Middle frontal gyrus (tissue), 1 donor: ENCODE measurements at regions not wholly inside any gene's neighbourhood (a gene's known extent, or its start where the extent isn't known, plus 50 kb on each side); places are given as distances from the start of the nearest gene placed in this dataset.
"Not testable (repeated sequence)": the region's sequence is repeated elsewhere in the genome, so short reads cannot be mapped to it uniquely, and the experiment has no call there.

Experiments
- DNase-seq: peaks from one replicate; pipeline ENCODE4 v3.0.0-alpha.2; 2015; ENCODE audit warnings: low spot score; ENCODE audit errors: extremely low spot score

- DNase-seq = not testable (repeated sequence)
Measured at GRCh38 chr17:22044706-22045246, 352.5 kb downstream of the KCNJ18 start.

- not testable (repeated sequence) for DNase-seq
Measured at GRCh38 chr17:22047521-22047920, 355.2 kb downstream of the KCNJ18 start.

DNA sequence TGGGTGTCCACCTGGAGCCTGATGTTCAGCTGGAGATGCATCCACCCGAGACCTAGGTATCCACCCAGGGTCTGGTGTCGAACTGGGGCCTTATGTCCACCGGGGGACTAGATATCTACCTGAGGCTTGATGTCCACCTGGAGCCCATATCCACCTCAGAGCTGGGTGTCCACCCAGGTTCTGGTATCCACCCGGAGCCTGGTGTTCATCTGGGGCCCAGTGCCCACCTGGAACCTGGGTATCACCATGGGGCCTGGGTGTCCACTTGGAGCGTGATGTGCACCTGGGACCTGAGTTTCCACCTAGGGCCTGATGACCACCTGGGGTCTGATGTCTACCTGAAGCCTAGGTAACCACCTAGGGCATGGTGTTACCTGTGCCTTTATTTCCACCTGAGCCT, 355.9 kb downstream of the KCNJ18 start:
- DNase-seq = not testable (repeated sequence)

DNA sequence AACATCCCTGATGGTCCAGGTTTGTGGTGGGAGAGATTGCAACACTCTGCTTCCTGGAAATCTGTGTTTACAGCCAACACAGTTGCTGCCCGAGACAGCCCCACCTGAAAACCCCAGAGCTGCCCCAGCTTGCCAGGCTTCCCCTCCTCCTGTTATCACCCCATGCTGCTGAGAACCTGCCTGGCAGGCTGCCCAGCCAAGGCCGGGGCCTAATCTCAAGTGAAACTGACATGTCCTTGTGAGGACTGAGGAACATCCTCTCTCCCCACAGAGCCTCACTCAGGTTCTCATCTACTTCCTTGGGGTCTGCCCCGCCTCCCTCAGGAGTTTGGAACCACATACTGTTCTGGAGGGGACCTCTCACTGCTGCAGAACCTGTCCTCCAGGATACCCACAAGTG, 358.4 kb downstream of the KCNJ18 start:
- not testable (repeated sequence) for DNase-seq

- not testable (repeated sequence) for DNase-seq
Measured at GRCh38 chr17:22052715-22053114, 360.4 kb downstream of the KCNJ18 start.

GRCh38 chr17:22056566-22056965, 364.2 kb downstream of the KCNJ18 start:
- DNase-seq = not testable (repeated sequence)

DNA sequence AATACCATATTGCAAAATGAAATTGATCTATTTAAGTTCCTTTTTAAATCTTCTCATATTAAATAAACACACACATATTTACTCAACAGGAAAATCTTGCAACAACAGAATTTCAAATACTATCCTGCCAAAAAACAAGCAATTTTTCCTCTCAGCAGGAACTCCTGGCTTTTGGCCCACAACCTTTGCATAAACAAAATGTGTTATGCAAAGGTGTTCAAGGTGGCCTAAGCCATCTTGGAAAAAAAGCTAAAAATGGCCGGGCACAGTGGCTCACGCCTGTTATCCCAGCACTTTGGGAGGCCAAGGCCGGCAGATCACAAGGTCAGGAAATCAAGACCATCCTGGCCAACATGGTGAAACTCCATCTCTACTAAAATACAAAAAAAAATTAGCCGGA, 383.6 kb downstream of the KCNJ18 start:
- not testable (repeated sequence) for DNase-seq

GRCh38 chr17:22088589-22088988, 396.3 kb downstream of the KCNJ18 start:
- not testable (repeated sequence) for DNase-seq

DNA sequence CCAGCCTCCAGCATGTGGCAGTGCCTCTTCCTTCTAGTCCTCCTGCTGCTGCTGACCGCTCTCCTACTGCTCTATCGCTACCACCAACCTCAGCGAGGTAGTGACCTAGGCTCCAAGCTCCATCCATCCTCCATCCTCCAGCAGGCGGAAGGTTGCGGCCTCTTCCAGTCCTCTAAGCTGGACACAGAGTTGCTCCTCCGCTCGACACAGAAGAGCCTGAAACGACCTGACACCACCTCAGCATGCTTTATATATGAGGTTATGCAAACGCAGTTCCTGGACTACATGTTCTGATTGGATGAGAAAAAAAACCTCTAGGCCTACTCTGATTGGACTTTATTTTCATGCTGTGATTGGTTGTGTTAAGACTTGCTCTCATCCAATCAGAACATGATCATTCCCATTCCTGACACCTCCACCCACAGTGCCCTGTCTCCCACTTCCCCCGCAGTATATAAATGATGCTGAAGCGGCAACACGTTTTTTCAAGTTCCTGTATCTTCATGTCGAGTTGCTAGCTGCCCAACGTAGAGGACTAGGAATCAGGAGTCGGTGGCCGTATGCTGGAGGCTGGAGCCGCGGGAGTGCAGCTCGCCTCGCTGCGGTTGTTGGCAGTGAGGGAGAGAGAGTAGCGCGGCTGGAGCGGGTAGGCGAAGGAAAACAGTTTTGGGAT, 398.1 kb downstream of the KCNJ18 start:
- no peak for DNase-seq

- DNase-seq = not testable (repeated sequence)
Measured at GRCh38 chr17:22091041-22091679, 398.8 kb downstream of the KCNJ18 start.

DNA sequence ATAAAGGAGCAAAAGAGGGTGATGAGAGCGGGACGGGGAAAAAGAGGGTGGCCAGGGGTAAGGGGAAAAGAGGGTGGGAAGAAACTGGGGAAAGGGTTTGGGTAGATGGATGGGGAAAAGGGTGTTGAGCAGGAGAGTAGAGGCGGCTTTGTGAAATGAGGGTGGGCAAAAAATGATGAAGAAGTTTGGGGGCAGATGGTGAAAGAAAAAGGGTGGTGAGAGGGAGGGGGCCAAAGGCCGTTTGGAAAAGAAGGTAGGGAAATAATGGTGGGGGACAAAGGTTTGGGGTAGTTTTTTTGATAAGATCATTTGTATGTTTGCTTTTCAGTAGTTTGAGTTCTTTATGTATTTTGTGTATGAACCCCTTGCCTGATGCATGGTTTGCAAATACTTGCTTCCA, 399.5 kb downstream of the KCNJ18 start:
- DNase-seq = not testable (repeated sequence)

DNA sequence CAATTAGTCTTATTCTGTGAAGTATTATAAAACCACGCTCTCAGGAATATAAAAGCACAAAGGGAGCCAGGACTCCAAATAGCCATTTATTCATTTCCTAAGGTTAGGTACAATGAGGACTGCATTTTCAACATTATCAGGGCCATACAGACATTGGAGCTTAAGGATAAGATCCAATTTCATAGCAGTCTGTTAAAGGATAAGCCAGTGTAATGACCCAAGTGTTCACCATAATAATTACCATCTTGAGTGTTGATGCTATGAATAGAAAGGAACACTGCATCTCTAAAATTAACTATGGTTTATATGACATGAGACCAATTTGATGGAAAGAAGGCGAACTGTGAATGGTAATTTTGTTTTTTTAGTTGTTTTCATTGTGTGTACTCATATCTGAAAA, 403.1 kb downstream of the KCNJ18 start:
- not testable (repeated sequence) for DNase-seq

- not testable (repeated sequence) for DNase-seq
Measured at GRCh38 chr17:22099633-22100032, 407.3 kb downstream of the KCNJ18 start.

- no peak for DNase-seq
Measured at GRCh38 chr17:22102177-22102576, 409.9 kb downstream of the KCNJ18 start.

DNA sequence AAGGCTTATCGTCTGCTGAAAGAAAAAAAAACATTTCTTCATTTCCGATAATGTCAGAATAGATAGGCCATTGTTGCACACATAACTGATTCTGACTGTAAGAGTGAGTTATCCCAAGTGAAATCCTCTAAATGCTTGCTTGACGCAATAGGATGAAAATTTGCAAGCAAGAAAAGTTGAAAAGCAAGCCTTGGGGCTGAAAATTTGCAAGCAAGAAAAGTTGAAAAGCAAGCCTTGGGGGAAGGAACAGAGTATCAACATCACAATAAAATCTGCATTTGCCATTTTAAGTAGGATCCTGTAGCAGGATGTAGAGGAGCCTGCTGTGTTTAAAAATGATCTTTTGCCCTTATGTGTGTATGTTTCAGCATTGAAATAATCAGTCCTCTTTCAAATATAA, 424.4 kb downstream of the KCNJ18 start:
- not testable (repeated sequence) for DNase-seq

- not testable (repeated sequence) for DNase-seq
Measured at GRCh38 chr17:22117401-22117800, 425.1 kb downstream of the KCNJ18 start.

- not testable (repeated sequence) for DNase-seq
Measured at GRCh38 chr17:22119016-22119415, 426.7 kb downstream of the KCNJ18 start.

- DNase-seq = not testable (repeated sequence)
Measured at GRCh38 chr17:22119751-22120150, 427.4 kb downstream of the KCNJ18 start.

DNA sequence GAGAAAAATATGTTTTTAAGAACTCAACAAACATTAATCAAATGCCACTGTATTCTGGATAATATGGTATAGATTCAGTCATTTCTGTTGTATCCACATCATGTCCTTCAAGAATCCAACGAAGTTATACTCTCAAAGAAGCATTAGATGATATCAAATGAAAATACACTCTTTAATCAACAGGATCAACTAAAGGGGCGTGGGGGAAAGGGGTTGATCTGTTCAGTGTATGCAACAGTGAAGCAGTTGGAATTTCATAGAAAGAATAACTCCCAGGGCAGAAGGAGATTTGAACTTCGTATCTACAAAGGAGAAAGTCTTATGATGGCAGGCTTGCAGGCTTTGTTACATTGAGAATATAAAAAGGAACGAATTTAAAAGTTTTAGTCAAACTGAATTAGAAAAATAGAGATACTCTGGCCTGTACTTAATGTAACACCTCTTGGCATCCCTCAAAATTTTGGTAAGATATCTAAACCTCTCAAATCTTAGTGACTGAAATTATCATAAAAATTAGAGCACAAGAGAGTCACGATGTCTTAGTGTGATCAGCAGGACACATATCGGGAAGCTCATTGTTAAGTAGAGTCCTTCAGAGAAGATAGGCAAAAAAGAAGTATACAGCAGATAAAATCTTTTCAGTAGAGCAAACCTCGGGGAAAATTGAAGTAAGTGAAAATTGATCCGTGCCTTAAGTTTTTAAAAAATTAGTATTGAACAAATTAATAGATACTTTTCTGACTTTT, 431.4 kb downstream of the KCNJ18 start:
- no peak for DNase-seq

DNA sequence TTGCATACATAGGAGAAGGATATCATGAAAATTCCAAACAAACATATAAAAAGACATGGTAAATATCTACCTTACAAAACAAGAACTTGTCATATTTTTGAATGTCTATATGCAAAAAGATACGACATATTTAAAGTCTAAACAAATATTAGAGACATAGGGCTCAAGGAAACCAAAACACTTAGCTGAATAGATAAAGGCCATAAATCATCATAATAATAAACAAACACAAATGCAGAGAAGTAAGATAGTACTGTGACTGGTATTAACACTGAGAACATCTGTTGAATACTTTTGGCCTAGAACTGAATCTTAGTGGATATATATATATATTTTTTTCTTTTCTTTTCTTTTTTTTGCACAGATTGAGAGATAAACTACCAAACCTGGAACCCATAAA, 435.8 kb downstream of the KCNJ18 start:
- no peak for DNase-seq

GRCh38 chr17:22128723-22129122, 436.4 kb downstream of the KCNJ18 start:
- no peak for DNase-seq

DNA sequence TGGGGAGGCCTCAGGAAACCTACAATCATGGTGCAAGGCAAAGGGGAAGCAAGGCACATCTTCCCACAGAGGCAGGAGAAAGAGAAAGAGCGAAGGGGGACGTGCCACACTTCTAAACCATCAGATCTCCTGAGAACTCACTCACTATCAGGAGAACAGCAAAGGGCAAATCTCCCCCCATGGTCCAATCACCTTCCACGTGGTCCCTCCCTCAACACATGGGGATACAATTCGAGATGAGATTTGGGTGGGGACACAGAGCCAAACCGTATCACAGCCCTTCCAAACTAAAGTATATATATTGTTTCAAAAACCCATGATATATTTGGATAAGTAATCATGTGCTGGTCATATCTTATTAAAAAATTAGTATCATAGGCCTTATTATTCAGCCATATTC, 437.6 kb downstream of the KCNJ18 start:
- DNase-seq = not testable (repeated sequence)
